ENCODE measurements at regions not wholly inside any gene's neighbourhood (a gene's known extent, or its start where the extent isn't known, plus 50 kb on each side); places are given as distances from the start of the nearest gene placed in this dataset.
A peak's percentile ranks its signal among the peaks of the same experiment; 100 is the strongest.

DNA sequence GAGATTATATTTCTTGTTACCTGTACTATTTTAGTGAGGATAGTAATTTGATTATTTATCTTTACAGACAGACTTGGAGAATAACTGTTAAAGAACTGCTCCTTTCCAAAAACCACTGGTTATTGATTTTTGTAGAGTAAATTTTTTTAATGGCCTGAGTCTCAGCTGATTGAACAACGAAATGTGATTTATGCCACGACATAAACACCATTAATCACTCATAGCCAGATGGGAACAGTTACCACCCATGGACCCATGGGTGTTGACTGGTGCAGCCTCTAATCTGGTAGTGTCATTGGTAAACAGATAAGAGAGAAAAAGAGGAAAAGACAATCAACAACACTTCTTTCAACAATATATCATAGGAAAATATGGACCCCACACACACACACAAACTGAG lies 101.4 kb upstream of the BEND6 start:
- no peak for FAIRE-seq
- H3K4me2 ChIP-seq (ENCODE audit: control insufficient read depth, extremely low read depth, insufficient read depth, low read depth, low read length): no peak overlapping the region

DNA sequence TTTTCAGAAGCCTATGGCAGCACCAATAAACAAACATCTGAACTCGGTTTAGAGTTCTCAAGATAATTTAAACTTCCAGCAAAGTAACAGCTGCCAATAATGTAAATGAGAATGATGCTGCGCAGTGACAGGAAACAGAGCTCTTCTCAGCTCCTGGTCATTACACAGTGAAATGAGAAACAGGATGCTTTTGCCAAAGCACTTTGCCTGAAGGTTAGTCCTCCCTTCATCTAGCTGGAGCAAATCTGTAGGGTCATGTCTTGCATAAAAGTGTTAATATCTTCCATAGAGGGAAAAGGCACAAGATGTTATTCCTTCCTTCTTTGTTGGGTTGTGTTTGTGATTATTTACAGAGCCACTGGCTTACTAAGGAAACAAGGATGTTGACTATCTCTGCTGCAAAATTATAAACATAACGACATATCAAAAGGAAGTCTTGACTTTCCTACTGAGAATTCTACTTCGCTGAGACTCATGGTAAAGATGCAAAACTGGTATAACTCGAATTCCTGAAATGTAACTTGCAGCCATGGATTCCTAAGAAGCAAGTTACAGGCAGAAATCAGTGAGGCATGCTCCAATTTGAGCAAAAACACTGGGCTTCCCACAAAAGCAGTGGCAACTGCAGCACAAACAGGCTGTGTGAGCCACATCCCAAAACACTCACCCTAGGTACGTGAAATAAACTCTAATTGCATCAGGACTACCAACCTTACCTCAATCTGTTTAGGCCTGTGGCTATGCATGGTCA lies 102.5 kb upstream of the BEND6 start:
- H3K9me3 ChIP-seq (ENCODE audit: control insufficient read depth, low read depth, low read length): no peaks in the 10 kb centered on the region
- no peak for TF ChIP-seq EZH2 (IDR thresholded peaks at IDR 0.05; ENCODE audit: low read length)
- TF ChIP-seq, protein P1, sequence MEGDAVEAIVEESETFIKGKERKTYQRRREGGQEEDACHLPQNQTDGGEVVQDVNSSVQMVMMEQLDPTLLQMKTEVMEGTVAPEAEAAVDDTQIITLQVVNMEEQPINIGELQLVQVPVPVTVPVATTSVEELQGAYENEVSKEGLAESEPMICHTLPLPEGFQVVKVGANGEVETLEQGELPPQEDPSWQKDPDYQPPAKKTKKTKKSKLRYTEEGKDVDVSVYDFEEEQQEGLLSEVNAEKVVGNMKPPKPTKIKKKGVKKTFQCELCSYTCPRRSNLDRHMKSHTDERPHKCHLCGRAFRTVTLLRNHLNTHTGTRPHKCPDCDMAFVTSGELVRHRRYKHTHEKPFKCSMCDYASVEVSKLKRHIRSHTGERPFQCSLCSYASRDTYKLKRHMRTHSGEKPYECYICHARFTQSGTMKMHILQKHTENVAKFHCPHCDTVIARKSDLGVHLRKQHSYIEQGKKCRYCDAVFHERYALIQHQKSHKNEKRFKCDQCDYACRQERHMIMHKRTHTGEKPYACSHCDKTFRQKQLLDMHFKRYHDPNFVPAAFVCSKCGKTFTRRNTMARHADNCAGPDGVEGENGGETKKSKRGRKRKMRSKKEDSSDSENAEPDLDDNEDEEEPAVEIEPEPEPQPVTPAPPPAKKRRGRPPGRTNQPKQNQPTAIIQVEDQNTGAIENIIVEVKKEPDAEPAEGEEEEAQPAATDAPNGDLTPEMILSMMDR (optimal IDR thresholded peaks at IDR 0.05 in 1 of 3, IDR thresholded peaks at IDR 0.05 in 1 of 3, conservative IDR thresholded peaks at IDR 0.05 in 1 of 3; ENCODE audit: extremely low read depth in 1 of 3, insufficient read depth in 2 of 3, low read length in 3 of 3): no peak
- no peak overlapping the region for H3K27ac ChIP-seq (ENCODE audit: control insufficient read depth, insufficient read depth, low read length)
- no peaks in the 10 kb centered on the region for H3K9me1 ChIP-seq (ENCODE audit: control insufficient read depth, extremely low read depth, insufficient read depth, low read length)
- dilution Hi-C loops (cut with MboI; ENCODE audit: extremely low pct_ligation_motif_present, low sequenced_read_pairs): no loop called here
- H3K9ac ChIP-seq (ENCODE audit: control insufficient read depth, extremely low read depth, insufficient read depth, low read length): no peak overlapping the region
- FAIRE-seq (no peak), DNase-seq (ENCODE audit: low read depth, low spot score) (no peak)
- no peaks in the 10 kb centered on the region for H3K36me3 ChIP-seq (ENCODE audit: control insufficient read depth in 2 of 2, extremely low read depth in 1 of 2, insufficient read depth in 2 of 2, low read length in 2 of 2)
- H3K4me3 ChIP-seq (ENCODE audit: control insufficient read depth in 2 of 3, extremely low read depth in 1 of 3, insufficient read depth in 2 of 3, low read depth in 1 of 3, low read length in 3 of 3): peak overlapping the region in 1 of 3 experiments; percentile 59
- no peaks in the 10 kb centered on the region for H3K79me2 ChIP-seq (ENCODE audit: control insufficient read depth, insufficient read depth, low read length)
- H3K4me2 ChIP-seq (ENCODE audit: control insufficient read depth, extremely low read depth, insufficient read depth, low read depth, low read length): peak overlapping the region; percentile 66
- peaks cover 19% of the 10 kb centered on the region for H3K4me1 ChIP-seq (ENCODE audit: control insufficient read depth, extremely low read depth, insufficient read depth, low read length)
- H3K27me3 ChIP-seq (ENCODE audit: control insufficient read depth, extremely low read depth, insufficient read depth, low read length): no peaks in the 10 kb centered on the region
- no peaks in the 10 kb centered on the region for H4K20me1 ChIP-seq (ENCODE audit: control insufficient read depth, extremely low read depth, insufficient read depth, low read length)
- H2AFZ ChIP-seq (ENCODE audit: control insufficient read depth, low read length): peak overlapping the region; percentile 87

More for the DNA sequence above, 101.4 kb upstream of the BEND6 start:
- H3K9me1 ChIP-seq (ENCODE audit: control insufficient read depth, extremely low read depth, insufficient read depth, low read length): no peaks in the 10 kb centered on the region
- DNase-seq (ENCODE audit: low read depth, low spot score): no peak
- TF ChIP-seq EZH2 (IDR thresholded peaks at IDR 0.05; ENCODE audit: low read length): no peak
- TF ChIP-seq, protein P1 (optimal IDR thresholded peaks at IDR 0.05 in 1 of 3, IDR thresholded peaks at IDR 0.05 in 1 of 3, conservative IDR thresholded peaks at IDR 0.05 in 1 of 3; ENCODE audit: extremely low read depth in 1 of 3, insufficient read depth in 2 of 3, low read length in 3 of 3): no peak
- no peaks in the 10 kb centered on the region for H3K36me3 ChIP-seq (ENCODE audit: control insufficient read depth in 2 of 2, extremely low read depth in 1 of 2, insufficient read depth in 2 of 2, low read length in 2 of 2)
- no peak overlapping the region for H2AFZ ChIP-seq (ENCODE audit: control insufficient read depth, low read length)
- H3K9ac ChIP-seq (ENCODE audit: control insufficient read depth, extremely low read depth, insufficient read depth, low read length): no peak overlapping the region
- no peak overlapping the region for H3K27ac ChIP-seq (ENCODE audit: control insufficient read depth, insufficient read depth, low read length)
- H3K4me1 ChIP-seq (ENCODE audit: control insufficient read depth, extremely low read depth, insufficient read depth, low read length): peaks cover 19% of the 10 kb centered on the region
- H3K9me3 ChIP-seq (ENCODE audit: control insufficient read depth, low read depth, low read length): no peaks in the 10 kb centered on the region
- dilution Hi-C loops (cut with MboI; ENCODE audit: extremely low pct_ligation_motif_present, low sequenced_read_pairs): no loop called here
- H3K4me3 ChIP-seq (ENCODE audit: control insufficient read depth in 2 of 3, extremely low read depth in 1 of 3, insufficient read depth in 2 of 3, low read depth in 1 of 3, low read length in 3 of 3): no peak overlapping the region
- no peaks in the 10 kb centered on the region for H3K27me3 ChIP-seq (ENCODE audit: control insufficient read depth, extremely low read depth, insufficient read depth, low read length)
- no peaks in the 10 kb centered on the region for H4K20me1 ChIP-seq (ENCODE audit: control insufficient read depth, extremely low read depth, insufficient read depth, low read length)
- H3K79me2 ChIP-seq (ENCODE audit: control insufficient read depth, insufficient read depth, low read length): no peaks in the 10 kb centered on the region
